HepG2 (cell line): ENCODE measurements at regions not wholly inside any gene's neighbourhood (a gene's known extent, or its start where the extent isn't known, plus 50 kb on each side); places are given as distances from the start of the nearest gene placed in this dataset.

Source experiments
- ATAC-seq: fragments of 200-7000 bp; cut with Tn5 transposase; 3 replicates; pipeline ENCODE4 v1.9.1; 2020; ENCODE audit warnings: mild to moderate bottlenecking, moderate library complexity
- BruUV-seq: library from RNA; stranded (reverse); fragments of 400-500 nt; replicated peaks from 2 replicates; lab custom pipeline; 2021; lab: Mats Ljungman, UMichigan
- CTCF ChIA-PET: fragments of 300-600 bp; formaldehyde crosslinking; extraction: SDS; loops from one replicate; lab custom pipeline; 2021; ENCODE audit warnings: low total read pairs, inconsistent platforms, low intra/inter-chr PET ratio; lab: Yijun Ruan, JAX
- POLR2A ChIA-PET: fragments of 350-600 bp; sonication (Branson Sonifier 250); formaldehyde crosslinking; loops from one replicate; lab custom pipeline; 2020; ENCODE audit warnings: antibody characterized with exemption, inconsistent platforms; lab: Yijun Ruan, JAX
- DNase-seq: peaks from one replicate; pipeline ENCODE4 v3.0.0-alpha.2; 2015; ENCODE audit warnings: low spot score
- FAIRE-seq: peaks from 3 replicates; lab custom pipeline; 2011; peaks lifted over from hg19 to GRCh38; lab: Jason Lieb, UNC
- H2AFZ ChIP-seq: one replicate; pipeline ENCODE4 v1.6.1; 2011; ENCODE audit warnings: low read length, inconsistent platforms
- H3K27ac ChIP-seq: fragments of 300-600 bp; 3 replicates; pipeline ENCODE4 v1.8.0; 2011; ENCODE audit warnings: mixed run types, mild to moderate bottlenecking, mixed read lengths, low read length, inconsistent platforms; ENCODE audit not compliant: insufficient read depth; ENCODE audit errors: extremely low read length
- H3K27me3 ChIP-seq, 2 experiments: fragments of 200-600 bp in 1 of 2; 2 replicates in 1 of 2; 3 replicates in 1 of 2; pipeline versions ENCODE4 v1.6.0 to v1.8.0; 2011; ENCODE audit warnings: low read length in 2 of 2, mild to moderate bottlenecking in 2 of 2, moderate library complexity in 2 of 2, inconsistent platforms in 1 of 2; ENCODE audit not compliant: insufficient read depth in 2 of 2, control insufficient read depth in 1 of 2
- H3K36me3 ChIP-seq, 2 experiments: fragments of 200-600 bp in 1 of 2; replicated peaks in 1 of 2; 2 replicates in 1 of 2; 3 replicates in 1 of 2; pipeline versions ENCODE4 v1.5.1 to v1.8.0; 2011; ENCODE audit warnings: low read length in 2 of 2, inconsistent platforms in 1 of 2; ENCODE audit not compliant: insufficient read depth in 2 of 2, control insufficient read depth in 1 of 2
- H3K4me1 ChIP-seq: 2 replicates; pipeline ENCODE4 v1.5.1; 2012; ENCODE audit warnings: low read length, inconsistent platforms; ENCODE audit not compliant: insufficient read depth
- H3K4me2 ChIP-seq: 2 replicates; pipeline ENCODE4 v1.6.0; 2011; ENCODE audit warnings: low read depth, low read length, inconsistent platforms
- H3K4me3 ChIP-seq, 3 experiments: fragments of 200-600 bp in 1 of 3; sonication (generic), shearing (Covaris generic) in 1 of 3; replicated peaks in 1 of 3; 2 replicates each; pipeline ENCODE4 v1.5.1; 2011 to 2016; ENCODE audit warnings: low read length in 3 of 3, inconsistent platforms in 2 of 3, low read depth in 2 of 3, mild to moderate bottlenecking in 2 of 3, control low read depth in 1 of 3, mixed read lengths in 1 of 3; ENCODE audit not compliant: insufficient read depth in 1 of 3
- H3K79me2 ChIP-seq: one replicate; pipeline ENCODE4 v1.6.1; 2011; ENCODE audit warnings: low read length, inconsistent platforms; ENCODE audit not compliant: insufficient read depth
- H3K9ac ChIP-seq: 2 replicates; pipeline ENCODE4 v1.6.0; 2011; ENCODE audit warnings: mild to moderate bottlenecking, low read depth, low read length, inconsistent platforms; ENCODE audit not compliant: insufficient read depth
- H3K9me3 ChIP-seq: 2 replicates; pipeline ENCODE4 v1.5.1; 2012; ENCODE audit warnings: mild to moderate bottlenecking, low read length
- H4K20me1 ChIP-seq: 2 replicates; pipeline ENCODE4 v1.6.0; 2011; ENCODE audit warnings: inconsistent platforms, mild to moderate bottlenecking, low read length, moderate library complexity; ENCODE audit not compliant: insufficient read depth
- EP300 ChIP-seq, 3 experiments: sonication (generic) in 1 of 3; formaldehyde crosslinking in 1 of 3; IDR thresholded peaks; 2 replicates each; pipeline versions ENCODE4 v1.5.1 to v1.6.1; 2011 to 2020; ENCODE audit warnings: low read depth in 2 of 3, low read length in 2 of 3, borderline replicate concordance in 1 of 3, improper control_type of control experiment in 1 of 3, mild to moderate bottlenecking in 1 of 3, missing genetic modification reagents in 1 of 3, moderate library complexity in 1 of 3
- FOXO1 ChIP-seq: sonication (generic); formaldehyde crosslinking; IDR thresholded peaks from 2 replicates; pipeline ENCODE4 v1.4.0; 2020; ENCODE audit warnings: missing genetic modification reagents
- HMG20B ChIP-seq: conservative IDR thresholded peaks from 2 replicates; pipeline ENCODE4 v1.6.1; 2016; ENCODE audit warnings: missing genetic modification reagents, missing compliant biosample characterization
- KMT2B ChIP-seq: IDR thresholded peaks from 2 replicates; pipeline ENCODE4 v1.6.1; 2016; ENCODE audit warnings: missing genetic modification reagents, missing compliant biosample characterization
- NKX3-1 ChIP-seq: sonication (generic); formaldehyde crosslinking; IDR thresholded peaks from 2 replicates; pipeline ENCODE4 v1.5.0; 2020; ENCODE audit warnings: missing genetic modification reagents
- ZFP41 ChIP-seq: sonication (generic); formaldehyde crosslinking; IDR thresholded peaks from 2 replicates; pipeline ENCODE4 v1.4.0; 2020; ENCODE audit warnings: mild to moderate bottlenecking, missing genetic modification reagents, borderline replicate concordance
- ZNF33A ChIP-seq: sonication (generic); formaldehyde crosslinking; IDR thresholded peaks from 2 replicates; pipeline ENCODE4 v1.5.1; 2020; ENCODE audit warnings: missing genetic modification reagents, mild to moderate bottlenecking, moderate library complexity, borderline replicate concordance
- ZNF562 ChIP-seq: sonication (generic); formaldehyde crosslinking; IDR thresholded peaks from 2 replicates; pipeline ENCODE4 v1.8.0; 2022; ENCODE audit warnings: missing genetic modification reagents, borderline replicate concordance
- ZSCAN31 ChIP-seq: sonication (generic); formaldehyde crosslinking; IDR thresholded peaks from 2 replicates; pipeline ENCODE4 v1.5.0; 2020; ENCODE audit warnings: low read depth, mild to moderate bottlenecking, missing genetic modification reagents
- WGBS: methylation state at CpG from one replicate; pipeline ENCODE4 v1.1.6; 2017; ENCODE audit warnings: low lambda C conversion rate; 5-methylcytosine and 5-hydroxymethylcytosine counted together
- in situ Hi-C: cut with HindIII; loops from 2 replicates; pipeline ENCODE4 v1.10.0; 2017; ENCODE audit warnings: low pct_unique_long_range_greater_than_20kb; ENCODE audit not compliant: extremely low pct_ligation_motif_present
- intact Hi-C: fragments of 100-400 bp; cut with micrococcal nuclease; formaldehyde crosslinking; loops from one replicate; pipeline ENCODE4 v1.10.0; 2022; ENCODE audit not compliant: unreplicated experiment

DNA sequence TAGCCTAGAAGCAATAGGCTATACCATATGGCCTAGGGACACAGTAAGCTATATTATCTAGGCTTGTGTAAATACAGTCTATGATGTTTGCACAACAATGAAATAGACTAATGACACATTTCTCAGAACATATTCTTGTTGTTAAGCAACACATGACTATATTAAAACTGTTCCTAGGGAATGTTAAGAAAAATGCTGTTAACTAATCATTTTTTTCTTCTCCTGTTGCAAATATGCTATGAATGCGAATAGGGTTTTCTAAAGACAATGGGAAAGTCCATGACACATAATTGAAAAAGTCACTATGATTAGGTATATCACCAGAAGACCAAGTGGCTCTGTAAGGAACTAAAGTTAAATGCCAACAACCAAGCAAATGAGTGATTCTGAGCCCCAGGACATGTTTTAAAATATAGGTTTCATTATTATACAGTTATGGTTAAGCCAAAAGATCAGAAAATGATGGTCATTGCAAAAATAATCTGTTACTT is 454.0 kb upstream of the SORCS1 start:
- no peaks in the 10 kb centered on the region for H4K20me1 ChIP-seq
- no peak overlapping the region for H3K4me3 ChIP-seq
- TF ChIP-seq ZFP41 (CRISPR knock-in tag) (no peak), ZNF33A (CRISPR knock-in tag) (no peak), KMT2B (CRISPR knock-in tag) (no peak), EP300 (IDR thresholded peaks at IDR 0.05; ENCODE audit: low read depth in 2 of 2, low read length in 2 of 2) (no peak), EP300 (CRISPR knock-in tag; IDR thresholded peaks at IDR 0.05; ENCODE audit: borderline replicate concordance) (no peak), ZNF562 (CRISPR knock-in tag) (no peak), FOXO1 (CRISPR knock-in tag) (no peak), HMG20B (CRISPR knock-in tag) (no peak), NKX3-1 (CRISPR knock-in tag) (no peak), ZSCAN31 (CRISPR knock-in tag) (no peak)
- no peak overlapping the region for H2AFZ ChIP-seq
- no peaks in the 10 kb centered on the region for H3K79me2 ChIP-seq
- no peak overlapping the region for H3K27ac ChIP-seq
- H3K27me3 ChIP-seq: no peaks in the 10 kb centered on the region
- no peak overlapping the region for H3K9ac ChIP-seq
- FAIRE-seq: no peak
- BruUV-seq: no TSS peak
- in situ Hi-C loops (no loop called here), intact Hi-C loops (no loop called here)
- 3% methylated on average over 1 of the region's 1 CpG for WGBS
- H3K4me2 ChIP-seq: no peak overlapping the region
- H3K36me3 ChIP-seq: no peaks in the 10 kb centered on the region
- H3K4me1 ChIP-seq: no peaks in the 10 kb centered on the region
- DNase-seq: no peak
- ATAC-seq: no peak
- POLR2A ChIA-PET: no interaction called here
- CTCF ChIA-PET: no interaction called here
- peaks cover 82% of the 10 kb centered on the region for H3K9me3 ChIP-seq
